Muscle of leg (tissue), 3 donors: ENCODE measurements at regions not wholly inside any gene's neighbourhood (a gene's known extent, or its start where the extent isn't known, plus 50 kb on each side); places are given as distances from the start of the nearest gene placed in this dataset.

Source experiments
- DNase-seq: peaks from one replicate; pipeline ENCODE4 v3.0.0; 2013
- H3K27ac ChIP-seq: one replicate; pipeline ENCODE4 v1.5.1; 2013; ENCODE audit warnings: mild to moderate bottlenecking, low read length, control low read depth
- H3K27me3 ChIP-seq: one replicate; pipeline ENCODE4 v1.6.1; 2013; ENCODE audit warnings: low read length; ENCODE audit not compliant: control insufficient read depth, insufficient read depth
- H3K36me3 ChIP-seq: one replicate; pipeline ENCODE4 v1.6.1; 2013; ENCODE audit warnings: low read length; ENCODE audit not compliant: control insufficient read depth, insufficient read depth
- H3K4me1 ChIP-seq: one replicate; pipeline ENCODE4 v1.6.1; 2013; ENCODE audit warnings: low read length; ENCODE audit not compliant: control insufficient read depth, insufficient read depth
- H3K4me3 ChIP-seq: one replicate; pipeline ENCODE4 v1.5.1; 2013; ENCODE audit warnings: low read length, control low read depth
- H3K9me3 ChIP-seq: replicated peaks from 2 replicates; pipeline ENCODE4 v1.6.1; 2013; ENCODE audit warnings: low read depth, low read length; ENCODE audit not compliant: control insufficient read depth
- WGBS: methylation state at CpG from one replicate; pipeline ENCODE4 v1.1.5; 2013; ENCODE audit warnings: missing lambda C conversion rate; ENCODE audit not compliant: insufficient coverage; 5-methylcytosine and 5-hydroxymethylcytosine counted together

DNA sequence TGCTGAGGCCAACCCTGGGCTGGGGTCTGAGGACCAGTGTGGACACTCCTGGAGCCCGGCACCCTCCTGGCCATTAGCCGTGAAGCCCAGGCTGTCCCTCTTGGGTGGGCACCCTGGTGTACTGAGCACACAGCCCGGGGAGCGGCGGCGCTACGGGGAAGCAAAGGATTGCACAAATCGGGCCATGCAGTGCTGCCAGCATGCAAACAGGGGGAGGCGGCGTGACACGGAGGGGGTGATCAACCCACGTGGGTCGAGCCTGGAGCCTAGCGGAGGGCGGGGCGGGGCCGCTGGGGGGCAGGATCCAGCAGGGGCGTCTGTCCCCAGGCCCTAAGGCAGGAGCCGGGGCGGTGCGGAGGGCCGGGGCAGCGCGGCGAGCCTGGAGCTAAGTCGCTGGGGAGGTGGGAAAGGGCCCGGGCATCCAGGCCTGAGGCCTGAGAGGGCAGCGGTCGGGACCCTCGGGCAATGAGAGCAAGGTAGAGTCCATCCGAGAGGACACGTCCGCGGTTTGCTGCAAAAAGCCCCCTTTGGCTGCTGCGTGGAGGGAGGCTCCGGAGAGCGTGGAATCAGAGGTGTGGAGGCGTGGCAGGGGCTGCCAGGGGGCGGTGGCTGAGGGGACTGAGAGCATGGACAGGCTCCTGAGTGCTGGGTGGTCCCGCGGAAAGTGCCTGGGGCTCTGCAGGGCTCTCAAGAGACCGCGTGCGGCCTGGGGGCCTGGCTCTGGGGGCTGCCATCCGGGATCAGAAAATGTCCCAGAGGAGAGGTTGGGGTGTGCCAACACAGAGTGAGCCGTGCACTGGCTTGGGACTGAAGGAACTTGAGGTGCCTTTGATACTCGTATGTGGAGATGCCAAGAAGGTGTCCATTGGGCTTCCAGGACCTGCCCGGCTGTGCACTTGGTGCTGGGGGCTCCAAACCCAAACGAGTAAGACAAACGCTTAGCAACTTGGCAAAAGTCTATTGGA, 94.2 kb downstream of the BARX1 start:
- peaks cover 11% of the 10 kb centered on the region for H3K4me1 ChIP-seq
- H3K4me3 ChIP-seq = no peak overlapping the region
- H3K36me3 ChIP-seq = no peaks in the 10 kb centered on the region
- WGBS = 13% methylated on average over 49 of the region's 50 CpGs
- H3K9me3 ChIP-seq = no peaks in the 10 kb centered on the region
- H3K27me3 ChIP-seq = peaks cover 42% of the 10 kb centered on the region
- DNase-seq = no peak
- H3K27ac ChIP-seq = no peak overlapping the region

DNA sequence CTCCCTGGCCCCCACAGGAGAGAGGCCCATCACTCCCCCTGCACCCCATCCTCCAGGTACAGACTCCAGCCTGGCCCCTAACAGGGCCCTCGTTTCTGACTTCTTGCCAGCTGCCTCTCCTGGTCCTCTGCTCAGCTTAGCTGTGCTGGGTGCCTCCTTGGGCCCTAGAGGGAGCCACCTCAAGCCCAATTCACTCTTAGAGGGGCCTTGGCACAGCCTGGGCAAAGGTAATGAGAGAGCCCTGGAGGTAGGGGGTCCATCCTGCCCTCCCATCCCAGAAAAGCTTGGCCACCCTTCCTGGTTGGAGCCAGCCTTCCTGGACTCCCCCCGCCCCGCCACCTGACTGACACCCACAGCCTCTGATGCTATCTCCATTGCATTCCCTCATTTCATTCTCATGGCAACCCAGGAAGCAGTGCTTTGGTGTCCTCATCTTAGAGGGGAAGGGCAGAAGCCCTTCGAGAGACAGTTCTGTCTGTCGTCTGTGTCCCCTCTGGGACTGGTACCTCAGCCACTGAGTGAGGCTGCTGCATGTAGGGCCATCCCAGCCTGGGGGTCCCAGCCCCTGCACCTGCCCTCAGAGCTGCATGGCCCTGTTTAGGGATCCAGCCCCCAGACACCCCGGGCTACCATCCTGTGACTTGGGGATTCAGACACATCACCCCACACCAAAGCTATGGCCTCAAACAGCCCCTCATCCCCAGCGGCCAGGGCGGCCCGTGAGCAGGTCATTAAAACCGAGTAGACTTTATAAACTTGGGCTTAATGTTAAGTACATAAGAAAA, 95.5 kb downstream of the BARX1 start:
- peaks cover 11% of the 10 kb centered on the region for H3K4me1 ChIP-seq
- DNase-seq = no peak
- peaks cover 43% of the 10 kb centered on the region for H3K27me3 ChIP-seq
- H3K36me3 ChIP-seq = no peaks in the 10 kb centered on the region
- H3K4me3 ChIP-seq = no peak overlapping the region
- H3K27ac ChIP-seq = no peak overlapping the region
- H3K9me3 ChIP-seq = no peaks in the 10 kb centered on the region
- 45% methylated on average over 2 of the region's 10 CpGs for WGBS

DNA sequence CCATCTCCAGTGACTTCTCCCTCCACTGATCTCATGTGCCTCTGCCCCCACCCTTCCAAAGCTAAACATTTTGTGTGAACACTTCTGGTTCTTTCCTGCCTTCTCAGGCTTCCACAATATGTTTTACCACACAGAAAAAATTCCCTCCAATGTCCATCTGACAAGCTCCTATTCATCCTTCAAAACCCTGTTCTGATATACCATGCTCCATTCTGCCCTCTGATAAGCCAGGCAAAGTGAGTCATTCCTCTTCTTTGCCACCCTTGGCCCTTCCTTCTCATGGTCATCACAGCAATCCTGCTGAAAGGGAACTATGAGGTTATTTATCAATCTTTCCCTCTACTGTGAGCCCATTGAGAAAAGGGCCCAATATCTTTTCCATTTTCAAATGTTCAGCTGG, 97.6 kb downstream of the BARX1 start:
- H3K9me3 ChIP-seq = no peaks in the 10 kb centered on the region
- peaks cover 8% of the 10 kb centered on the region for H3K4me1 ChIP-seq
- peaks cover 38% of the 10 kb centered on the region for H3K27me3 ChIP-seq
- no peak overlapping the region for H3K27ac ChIP-seq
- no peak for DNase-seq
- no peak overlapping the region for H3K4me3 ChIP-seq
- H3K36me3 ChIP-seq = no peaks in the 10 kb centered on the region

DNA sequence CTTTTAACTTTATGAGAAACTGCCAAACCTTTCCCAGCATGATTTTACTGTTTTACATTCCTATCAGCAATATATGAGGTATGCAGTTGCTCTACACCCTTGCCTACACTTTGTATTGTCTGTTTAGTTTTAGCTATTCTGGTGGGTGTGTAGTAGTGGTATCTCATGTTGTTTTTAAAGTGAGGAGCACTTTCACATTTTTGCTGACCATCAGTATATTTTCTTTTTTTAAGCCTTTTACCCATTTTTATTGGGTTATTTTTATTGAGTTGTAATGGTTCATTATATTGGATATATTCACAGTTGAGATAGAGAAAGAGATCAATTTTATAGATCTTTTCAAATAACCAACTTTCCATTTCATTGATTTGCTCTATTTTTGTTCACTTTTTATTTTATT, 102.4 kb downstream of the BARX1 start:
- Histone ChIP-seq H3K9me3 (no peaks in the 10 kb centered on the region), H3K27me3 (peaks cover 6% of the 10 kb centered on the region), H3K4me1 (no peaks in the 10 kb centered on the region), H3K36me3 (no peaks in the 10 kb centered on the region), H3K27ac (no peak overlapping the region), H3K4me3 (no peak overlapping the region)
- DNase-seq = no peak

DNA sequence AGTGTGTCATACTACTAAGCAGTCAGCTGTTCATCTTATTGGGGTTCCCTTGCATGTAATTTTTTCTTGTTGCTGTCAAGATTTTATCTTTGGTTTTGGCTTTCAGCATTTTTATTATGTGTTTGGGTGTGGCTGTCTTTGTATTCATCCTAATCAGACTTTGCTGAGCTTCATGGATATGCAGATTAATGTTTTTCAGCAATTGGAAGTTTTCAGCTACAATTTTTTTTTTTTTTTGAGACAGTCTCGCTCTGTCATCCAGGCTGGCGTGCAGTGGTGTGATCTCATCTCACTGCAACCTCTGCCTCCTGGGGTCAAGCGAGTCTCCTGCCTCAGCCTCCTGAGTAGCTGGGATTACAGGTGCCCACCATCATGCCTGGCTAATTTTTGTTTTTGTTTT, 108.8 kb downstream of the BARX1 start:
- DNase-seq = no peak
- no peaks in the 10 kb centered on the region for H3K36me3 ChIP-seq
- H3K27me3 ChIP-seq = no peaks in the 10 kb centered on the region
- H3K4me1 ChIP-seq = no peaks in the 10 kb centered on the region
- 92% methylated on average over 2 of the region's 3 CpGs for WGBS
- H3K27ac ChIP-seq = no peak overlapping the region
- H3K4me3 ChIP-seq = no peak overlapping the region
- no peaks in the 10 kb centered on the region for H3K9me3 ChIP-seq

DNA sequence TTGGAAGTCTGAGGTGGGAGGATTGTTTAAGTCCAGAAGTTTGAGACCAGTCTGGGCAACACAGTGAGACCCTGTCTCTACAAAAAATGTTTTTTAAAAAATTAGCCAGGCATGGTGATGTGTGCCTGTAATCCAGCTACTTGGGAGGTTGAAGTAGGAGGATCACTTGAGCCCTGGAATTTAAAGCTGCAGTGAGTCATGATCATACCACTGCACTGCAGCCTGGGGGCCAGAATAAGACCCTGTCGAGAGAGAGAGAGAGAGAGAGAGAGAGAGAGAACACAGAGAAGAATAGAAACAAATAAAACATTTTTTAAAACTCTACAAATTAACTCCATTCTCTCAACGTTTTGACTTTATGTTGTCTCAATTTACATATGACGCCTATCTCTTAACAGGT, 111.8 kb downstream of the BARX1 start:
- no peaks in the 10 kb centered on the region for H3K4me1 ChIP-seq
- H3K4me3 ChIP-seq = no peak overlapping the region
- no CpG with 5 or more reads among the region's 3 CpGs for WGBS
- H3K27ac ChIP-seq = no peak overlapping the region
- no peak for DNase-seq
- H3K36me3 ChIP-seq = no peaks in the 10 kb centered on the region
- H3K27me3 ChIP-seq = no peaks in the 10 kb centered on the region
- H3K9me3 ChIP-seq = no peaks in the 10 kb centered on the region

DNA sequence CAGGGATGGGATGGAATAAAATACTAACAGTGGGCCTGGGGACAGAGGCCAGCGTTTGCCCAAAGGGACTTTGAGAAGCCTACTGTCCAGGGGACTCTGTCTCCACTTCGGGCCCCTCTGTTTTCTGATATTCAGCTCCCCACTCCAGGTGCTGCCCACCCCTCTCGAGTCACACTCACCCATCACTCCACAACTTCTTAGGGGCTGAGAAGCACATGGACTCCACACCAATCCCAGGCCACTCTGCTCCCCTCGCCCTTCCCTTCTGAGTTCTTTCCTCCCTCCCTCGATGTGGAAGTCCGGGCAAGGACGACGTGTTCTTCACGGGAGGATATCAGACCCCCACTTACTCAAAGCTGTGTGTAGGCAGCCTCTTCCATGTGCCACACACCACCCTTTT, 124.5 kb downstream of the BARX1 start:
- no peaks in the 10 kb centered on the region for H3K9me3 ChIP-seq
- no peak overlapping the region for H3K4me3 ChIP-seq
- no peaks in the 10 kb centered on the region for H3K36me3 ChIP-seq
- peaks cover 17% of the 10 kb centered on the region for H3K4me1 ChIP-seq
- H3K27ac ChIP-seq = no peak overlapping the region
- WGBS = 52% methylated on average over 8 of the region's 9 CpGs
- no peak for DNase-seq
- peaks cover 29% of the 10 kb centered on the region for H3K27me3 ChIP-seq

DNA sequence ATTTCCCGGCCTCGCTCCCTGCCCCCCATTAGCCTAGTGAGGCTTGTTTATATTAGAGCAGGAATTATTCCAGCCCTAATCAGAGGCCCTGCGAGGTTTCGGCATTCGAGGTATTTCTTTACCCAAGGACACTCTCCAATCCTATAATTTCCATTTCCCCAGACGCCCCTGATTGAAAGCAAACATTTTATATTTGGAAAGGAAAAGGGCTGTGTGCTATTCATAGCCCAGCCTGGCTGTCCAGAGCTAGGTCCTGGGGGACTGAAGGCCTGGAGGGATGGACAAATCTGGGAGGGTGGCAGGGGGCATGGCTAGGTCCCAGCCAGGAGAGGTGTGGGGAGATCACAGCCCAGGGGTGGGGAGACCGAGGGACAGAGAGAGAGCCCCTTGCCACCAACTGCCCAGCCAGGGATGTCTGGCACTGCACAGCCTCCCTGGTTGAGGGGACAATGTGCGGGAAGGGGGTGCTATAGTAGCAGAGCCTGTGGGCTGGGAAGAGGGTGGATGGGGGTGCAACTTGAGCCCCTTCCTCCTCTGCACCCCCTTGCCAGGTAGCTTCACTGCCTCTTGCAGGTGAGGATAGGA, 125.1 kb downstream of the BARX1 start:
- no peak overlapping the region for H3K4me3 ChIP-seq
- 67% methylated on average over 2 of the region's 8 CpGs for WGBS
- H3K27me3 ChIP-seq = peaks cover 32% of the 10 kb centered on the region
- H3K36me3 ChIP-seq = no peaks in the 10 kb centered on the region
- no peak for DNase-seq
- H3K27ac ChIP-seq = no peak overlapping the region
- H3K9me3 ChIP-seq = no peaks in the 10 kb centered on the region
- H3K4me1 ChIP-seq = peaks cover 17% of the 10 kb centered on the region

DNA sequence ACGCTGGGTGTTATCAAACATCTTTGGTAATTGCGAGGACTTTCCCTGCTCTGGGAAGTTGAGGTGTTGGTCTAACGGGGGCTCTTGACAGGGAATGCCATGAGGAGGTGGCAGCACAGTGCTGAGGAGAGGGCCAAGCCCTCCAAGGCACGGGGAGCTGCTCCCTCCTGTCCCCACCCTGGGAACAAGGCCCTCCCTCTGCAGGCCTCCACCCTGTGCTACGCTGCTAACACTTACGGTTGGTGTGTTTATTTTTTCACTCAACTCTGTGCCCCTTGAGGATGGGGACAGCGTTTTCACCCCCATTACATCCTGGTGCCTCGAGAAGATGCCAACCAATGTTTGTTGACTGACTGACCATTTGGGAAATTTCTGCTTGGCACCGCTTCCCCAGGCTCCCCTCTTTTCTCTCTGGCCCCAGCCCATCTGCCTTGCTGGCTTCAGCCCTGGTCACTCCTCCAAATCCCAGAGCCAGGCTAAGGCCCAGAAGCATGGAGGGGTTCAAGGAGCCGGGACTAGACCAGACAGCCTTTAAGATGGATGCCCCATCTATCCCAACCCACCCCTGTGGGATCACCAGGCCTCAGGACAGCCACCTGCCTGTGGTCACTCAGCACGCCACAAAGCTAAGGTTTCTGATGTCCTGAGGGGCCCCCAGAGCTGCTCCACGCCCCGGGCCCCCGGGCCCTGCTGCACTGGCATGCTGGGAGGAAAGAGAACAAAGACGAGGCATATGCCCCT, 125.7 kb downstream of the BARX1 start:
- no peak for DNase-seq

More for the DNA sequence above, 125.7 kb downstream of the BARX1 start:
- Histone ChIP-seq H3K27me3 (peaks cover 37% of the 10 kb centered on the region), H3K36me3 (no peaks in the 10 kb centered on the region), H3K27ac (no peak overlapping the region), H3K9me3 (no peaks in the 10 kb centered on the region), H3K4me3 (no peak overlapping the region), H3K4me1 (peaks cover 17% of the 10 kb centered on the region)
- WGBS = 74% methylated on average over 6 of the region's 15 CpGs
